SU-DHL-6 (cell line): ENCODE measurements at regions not wholly inside any gene's neighbourhood (a gene's known extent, or its start where the extent isn't known, plus 50 kb on each side); places are given as distances from the start of the nearest gene placed in this dataset.

Source experiments
- EZH2phosphoT487 ChIP-seq: fragments of 200-600 bp; sonication (generic), shearing (Covaris generic); conservative IDR thresholded peaks from 2 replicates; pipeline ENCODE4 v1.6.1; 2018; ENCODE audit warnings: mild to moderate bottlenecking, antibody characterized with exemption, low read length, moderate library complexity, mixed read lengths
- TF ChIP-seq, protein P1 (sequence below): fragments of 200-600 bp; sonication (generic); IDR thresholded peaks from one replicate; pipeline ENCODE4 v1.5.1; 2017; ENCODE audit warnings: antibody characterized with exemption, mild to moderate bottlenecking, low read length, moderate library complexity; ENCODE audit not compliant: insufficient read depth, poor library complexity, severe bottlenecking

DNA sequence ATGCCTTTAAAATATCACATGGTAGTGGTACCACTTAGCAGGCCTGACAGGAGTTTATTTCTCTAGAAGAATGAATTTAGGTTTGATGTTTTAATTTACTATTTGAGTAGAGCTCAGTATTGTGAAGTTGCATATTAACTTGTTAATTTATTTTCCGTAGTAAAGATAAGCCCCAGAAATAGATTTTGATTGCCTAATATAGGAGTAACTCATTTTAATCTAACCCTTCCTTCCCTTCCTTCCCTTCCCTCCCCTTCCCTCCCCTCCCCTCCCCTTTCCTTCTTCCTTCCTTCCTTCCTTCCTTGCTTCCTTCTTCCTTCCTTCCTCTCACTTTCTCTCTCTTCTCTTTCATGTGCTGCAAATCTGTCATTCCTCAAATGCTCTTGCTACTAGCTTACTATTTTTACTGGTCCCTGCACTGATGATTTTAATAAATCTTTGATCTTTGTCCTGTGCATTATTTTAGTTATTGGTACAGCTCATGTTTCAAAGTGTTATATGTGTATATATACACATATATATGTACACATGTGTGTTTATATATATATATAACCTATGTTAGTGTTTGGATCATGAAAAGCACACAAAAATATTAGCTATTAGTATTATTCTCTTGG lies 862.6 kb upstream of the CNTNAP5 start:
- TF ChIP-seq, protein P1, sequence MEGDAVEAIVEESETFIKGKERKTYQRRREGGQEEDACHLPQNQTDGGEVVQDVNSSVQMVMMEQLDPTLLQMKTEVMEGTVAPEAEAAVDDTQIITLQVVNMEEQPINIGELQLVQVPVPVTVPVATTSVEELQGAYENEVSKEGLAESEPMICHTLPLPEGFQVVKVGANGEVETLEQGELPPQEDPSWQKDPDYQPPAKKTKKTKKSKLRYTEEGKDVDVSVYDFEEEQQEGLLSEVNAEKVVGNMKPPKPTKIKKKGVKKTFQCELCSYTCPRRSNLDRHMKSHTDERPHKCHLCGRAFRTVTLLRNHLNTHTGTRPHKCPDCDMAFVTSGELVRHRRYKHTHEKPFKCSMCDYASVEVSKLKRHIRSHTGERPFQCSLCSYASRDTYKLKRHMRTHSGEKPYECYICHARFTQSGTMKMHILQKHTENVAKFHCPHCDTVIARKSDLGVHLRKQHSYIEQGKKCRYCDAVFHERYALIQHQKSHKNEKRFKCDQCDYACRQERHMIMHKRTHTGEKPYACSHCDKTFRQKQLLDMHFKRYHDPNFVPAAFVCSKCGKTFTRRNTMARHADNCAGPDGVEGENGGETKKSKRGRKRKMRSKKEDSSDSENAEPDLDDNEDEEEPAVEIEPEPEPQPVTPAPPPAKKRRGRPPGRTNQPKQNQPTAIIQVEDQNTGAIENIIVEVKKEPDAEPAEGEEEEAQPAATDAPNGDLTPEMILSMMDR, result no peak
- no peak for TF ChIP-seq EZH2phosphoT487
